Endothelial cell of umbilical vein (primary cell): ENCODE measurements at regions not wholly inside any gene's neighbourhood (a gene's known extent, or its start where the extent isn't known, plus 50 kb on each side); places are given as distances from the start of the nearest gene placed in this dataset.

Experiments used
- BruUV-seq: library from RNA; stranded (reverse); fragments of 400-500 nt; replicated peaks from 2 replicates; lab custom pipeline; 2021; lab: Mats Ljungman, UMichigan
- CTCF ChIA-PET: fragments of 300-600, 350-600 bp; sonication (Branson Sonifier 250); formaldehyde crosslinking; loops from one replicate; lab custom pipeline; 2021; ENCODE audit warnings: antibody characterized with exemption, inconsistent platforms; lab: Charles Lee
- POLR2A ChIA-PET: fragments of 300-600, 350-600 bp; sonication (Branson Sonifier 250); formaldehyde crosslinking; loops from one replicate; lab custom pipeline; 2021; ENCODE audit warnings: antibody characterized with exemption, inconsistent platforms; lab: Charles Lee
- DNase-seq: peaks from one replicate; pipeline ENCODE4 v3.0.0-alpha.2; 2011; ENCODE audit warnings: low read depth, low spot score
- FAIRE-seq: peaks from 2 replicates; lab custom pipeline; 2011; peaks lifted over from hg19 to GRCh38; lab: Jason Lieb, UNC
- H2AFZ ChIP-seq: 2 replicates; pipeline ENCODE4 v1.6.0; 2012; ENCODE audit warnings: low read depth, low read length, control low read depth, inconsistent platforms
- H3K27ac ChIP-seq: 2 replicates; pipeline ENCODE4 v1.5.1; 2011; ENCODE audit warnings: low read depth, mild to moderate bottlenecking, control low read depth, low read length, moderate library complexity; ENCODE audit not compliant: insufficient read depth
- H3K27me3 ChIP-seq, 2 experiments: 2 replicates each; pipeline versions ENCODE4 v1.6.0 to v1.6.1; 2011; ENCODE audit warnings: low read length in 2 of 2, mixed read lengths in 1 of 2; ENCODE audit not compliant: control insufficient read depth in 2 of 2, insufficient read depth in 2 of 2
- H3K36me3 ChIP-seq, 2 experiments: 2 replicates in 1 of 2; 3 replicates in 1 of 2; pipeline ENCODE4 v1.5.1; 2011; ENCODE audit warnings: low read length in 2 of 2, mild to moderate bottlenecking in 1 of 2, moderate library complexity in 1 of 2; ENCODE audit not compliant: control insufficient read depth in 2 of 2, insufficient read depth in 2 of 2; ENCODE audit errors: extremely low read depth in 1 of 2
- H3K4me1 ChIP-seq: 3 replicates; pipeline ENCODE4 v1.5.1; 2011; ENCODE audit warnings: mild to moderate bottlenecking, low read length; ENCODE audit not compliant: control insufficient read depth, insufficient read depth; ENCODE audit errors: extremely low read depth
- H3K4me2 ChIP-seq: 2 replicates; pipeline ENCODE4 v1.6.1; 2011; ENCODE audit warnings: low read length, control low read depth, mixed read lengths; ENCODE audit not compliant: insufficient read depth
- H3K4me3 ChIP-seq, 3 experiments: fragments of 200-600 bp in 1 of 3; sonication (generic), shearing (Covaris generic) in 1 of 3; replicated peaks in 1 of 3; 2 replicates each; pipeline ENCODE4 v1.5.1; 2011 to 2016; ENCODE audit warnings: control low read depth in 3 of 3, low read length in 3 of 3, mild to moderate bottlenecking in 2 of 3, inconsistent platforms in 1 of 3, low read depth in 1 of 3, moderate library complexity in 1 of 3; ENCODE audit not compliant: insufficient read depth in 1 of 3
- H3K79me2 ChIP-seq: 2 replicates; pipeline ENCODE4 v1.6.0; 2012; ENCODE audit warnings: low read length, inconsistent platforms; ENCODE audit not compliant: control insufficient read depth, insufficient read depth
- H3K9ac ChIP-seq: replicated peaks from 2 replicates; pipeline ENCODE3; 2011; ENCODE audit warnings: low read length, control low read depth; ENCODE audit not compliant: insufficient read depth; ENCODE audit errors: extremely low read depth
- H3K9me1 ChIP-seq: replicated peaks from 3 replicates; pipeline ENCODE4 v1.6.0; 2011; ENCODE audit warnings: mild to moderate bottlenecking, low read length; ENCODE audit not compliant: control insufficient read depth, insufficient read depth; ENCODE audit errors: extremely low read depth
- H3K9me3 ChIP-seq: replicated peaks from 2 replicates; pipeline ENCODE4 v1.5.1; 2012; ENCODE audit warnings: low read length, inconsistent platforms; ENCODE audit not compliant: control insufficient read depth, insufficient read depth
- H4K20me1 ChIP-seq: replicated peaks from 2 replicates; pipeline ENCODE3; 2011; ENCODE audit warnings: mild to moderate bottlenecking, low read length; ENCODE audit not compliant: control insufficient read depth, insufficient read depth; ENCODE audit errors: extremely low read depth
- FOS ChIP-seq: IDR thresholded peaks from 2 replicates; pipeline ENCODE4 v1.6.1; 2011; ENCODE audit warnings: mild to moderate bottlenecking, low read length, moderate library complexity, borderline replicate concordance; ENCODE audit not compliant: insufficient read depth
- GATA2 ChIP-seq: IDR thresholded peaks from 2 replicates; pipeline ENCODE4 v1.7.0; 2011; ENCODE audit warnings: low read depth, mild to moderate bottlenecking, moderate library complexity, mixed read lengths, low read length; ENCODE audit not compliant: insufficient read length, insufficient read depth
- JUN ChIP-seq: IDR thresholded peaks from 2 replicates; pipeline ENCODE4 v1.6.1; 2011; ENCODE audit warnings: borderline replicate concordance, low read depth; ENCODE audit not compliant: insufficient read length, insufficient read depth
- MYC ChIP-seq: IDR thresholded peaks from one replicate; pipeline ENCODE4 v1.6.1; 2011; ENCODE audit warnings: mild to moderate bottlenecking, low read depth, low read length
- POLR2A ChIP-seq: IDR thresholded peaks from 2 replicates; pipeline ENCODE4 v1.6.1; 2012; ENCODE audit warnings: low read depth, mild to moderate bottlenecking, control low read depth, low read length
- dilution Hi-C: fragments of 300-500 bp; cut with MboI; formaldehyde crosslinking; loops from one replicate; pipeline ENCODE4 v1.15.0; 2019; ENCODE audit warnings: low sequenced_read_pairs; ENCODE audit not compliant: extremely low pct_ligation_motif_present
- intact Hi-C: fragments of 100-400 bp; cut with micrococcal nuclease; formaldehyde crosslinking; loops from one replicate; pipeline ENCODE4 v1.10.0; 2022
- TF ChIP-seq, protein P1 (sequence below): IDR thresholded peaks from 2 replicates; pipeline ENCODE4 v1.6.1; 2011; ENCODE audit not compliant: insufficient read depth, insufficient read length

DNA sequence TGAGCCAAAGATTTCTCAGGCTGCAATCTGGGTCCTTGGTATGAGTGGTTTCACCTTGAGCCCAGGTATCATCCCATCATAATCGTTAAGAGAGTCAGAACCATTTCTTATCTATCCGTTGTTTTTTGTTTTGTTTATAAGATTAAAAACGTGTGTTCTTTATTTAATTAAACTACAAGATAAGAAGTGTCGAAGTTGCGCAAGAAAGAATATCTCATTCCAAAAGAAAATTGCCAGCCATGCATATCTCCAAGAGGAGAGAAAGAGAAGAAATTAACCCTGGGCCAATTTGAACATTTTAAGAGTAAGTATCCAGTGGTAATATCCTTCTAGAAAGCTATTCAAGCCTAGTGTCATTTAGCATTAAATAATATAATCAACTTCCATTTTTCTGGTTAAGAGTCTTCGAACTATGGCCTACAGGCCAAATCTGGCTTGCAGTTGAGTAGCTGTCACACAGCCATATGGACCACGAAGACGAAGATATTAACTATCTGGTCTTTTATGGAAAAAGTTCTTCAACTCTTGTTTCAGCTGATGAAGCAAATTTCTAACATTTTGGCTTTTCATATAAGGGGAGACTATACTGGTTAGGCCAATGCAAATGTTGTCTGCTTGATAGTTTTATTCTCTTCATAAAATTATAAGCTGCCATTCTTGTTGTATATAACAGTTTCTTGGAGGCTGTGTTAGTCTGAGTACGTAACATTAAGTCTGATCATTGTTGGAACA lies 576.4 kb downstream of the REEP3 start:
- H3K27ac ChIP-seq = no peak overlapping the region
- DNase-seq (no peak), FAIRE-seq (no peak)
- H3K4me2 ChIP-seq = no peak overlapping the region
- H3K4me3 ChIP-seq = no peak overlapping the region
- no peaks in the 10 kb centered on the region for H4K20me1 ChIP-seq
- no peaks in the 10 kb centered on the region for H3K27me3 ChIP-seq
- H3K36me3 ChIP-seq = no peaks in the 10 kb centered on the region
- no peaks in the 10 kb centered on the region for H3K9me3 ChIP-seq
- no peak for TF ChIP-seq FOS
- TF ChIP-seq, protein P1, sequence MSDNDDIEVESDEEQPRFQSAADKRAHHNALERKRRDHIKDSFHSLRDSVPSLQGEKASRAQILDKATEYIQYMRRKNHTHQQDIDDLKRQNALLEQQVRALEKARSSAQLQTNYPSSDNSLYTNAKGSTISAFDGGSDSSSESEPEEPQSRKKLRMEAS = no peak
- no peak for TF ChIP-seq JUN
- TF ChIP-seq POLR2A = no peak
- no peak for TF ChIP-seq GATA2
- no peaks in the 10 kb centered on the region for H3K4me1 ChIP-seq
- H3K79me2 ChIP-seq = no peaks in the 10 kb centered on the region
- BruUV-seq = no TSS peak
- intact Hi-C loops = no loop called here
- H3K9ac ChIP-seq = no peak overlapping the region
- H3K9me1 ChIP-seq = no peaks in the 10 kb centered on the region
- dilution Hi-C loops = no loop called here
- POLR2A ChIA-PET = no interaction called here
- CTCF ChIA-PET = no interaction called here
- H2AFZ ChIP-seq = no peak overlapping the region

DNA sequence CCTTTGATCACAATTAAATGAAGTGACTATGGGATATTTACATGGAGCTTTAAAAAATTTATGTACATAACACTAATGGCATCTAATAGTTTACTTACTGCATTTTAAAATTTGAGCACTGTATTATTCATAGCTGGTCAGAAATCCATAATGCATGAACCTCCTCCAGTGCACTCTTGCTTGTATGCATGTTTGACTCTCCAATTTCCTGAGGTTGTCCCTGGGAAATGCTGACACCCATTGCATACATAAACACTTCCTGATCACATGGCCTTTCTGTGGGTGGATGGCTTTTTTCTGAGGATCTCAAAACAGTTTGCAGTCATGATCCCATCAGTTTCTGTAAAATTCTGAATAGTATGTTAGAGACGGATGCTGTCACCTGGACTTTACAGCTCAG lies 577.8 kb downstream of the REEP3 start:
- no peaks in the 10 kb centered on the region for H3K9me3 ChIP-seq
- intact Hi-C loops = no loop called here
- H3K27me3 ChIP-seq = no peaks in the 10 kb centered on the region
- H2AFZ ChIP-seq = no peak overlapping the region
- H3K36me3 ChIP-seq = no peaks in the 10 kb centered on the region
- CTCF ChIA-PET = no interaction called here
- no peak overlapping the region for H3K27ac ChIP-seq
- dilution Hi-C loops = no loop called here
- DNase-seq (no peak), FAIRE-seq (no peak)
- no peaks in the 10 kb centered on the region for H4K20me1 ChIP-seq
- no peak overlapping the region for H3K9ac ChIP-seq
- H3K79me2 ChIP-seq = no peaks in the 10 kb centered on the region
- BruUV-seq = no TSS peak
- H3K9me1 ChIP-seq = no peaks in the 10 kb centered on the region
- no peaks in the 10 kb centered on the region for H3K4me1 ChIP-seq
- POLR2A ChIA-PET = no interaction called here
- TF ChIP-seq MYC (no peak), FOS (no peak)
- H3K4me2 ChIP-seq = no peak overlapping the region
- H3K4me3 ChIP-seq = no peak overlapping the region
